GM21786 (cell line): ENCODE measurements at regions not wholly inside any gene's neighbourhood (a gene's known extent, or its start where the extent isn't known, plus 50 kb on each side); places are given as distances from the start of the nearest gene placed in this dataset.
A peak's percentile ranks its signal among the peaks of the same experiment; 100 is the strongest.
"Not testable (repeated sequence)": the region's sequence is repeated elsewhere in the genome, so short reads cannot be mapped to it uniquely, and the experiment has no call there.

Source experiments
- ATAC-seq: cut with Tn5 transposase; IDR thresholded peaks from one replicate; pipeline ENCODE4 v1.9.1; 2021; ENCODE audit not compliant: unreplicated experiment

- ATAC-seq, result not testable (repeated sequence)
Measured at GRCh38 chr6:156421301-156421700, 355.9 kb upstream of the ARID1B start.

- ATAC-seq, result no peak
Measured at GRCh38 chr6:156420172-156420993, 356.8 kb upstream of the ARID1B start.

GRCh38 chr6:156419594-156419993, 357.6 kb upstream of the ARID1B start:
- ATAC-seq, result no peak

- no peak for ATAC-seq
Measured at GRCh38 chr6:156418253-156418652, 358.9 kb upstream of the ARID1B start.

- no peak for ATAC-seq
Measured at GRCh38 chr6:156416391-156416790, 360.8 kb upstream of the ARID1B start.

GRCh38 chr6:156413154-156413553, 364.0 kb upstream of the ARID1B start:
- no peak for ATAC-seq

GRCh38 chr6:156410649-156411048, 366.5 kb upstream of the ARID1B start:
- ATAC-seq, result no peak

GRCh38 chr6:156408655-156409054, 368.5 kb upstream of the ARID1B start:
- ATAC-seq, result no peak

- ATAC-seq, result no peak
Measured at GRCh38 chr6:156407334-156407733, 369.8 kb upstream of the ARID1B start.

- ATAC-seq, result no peak
Measured at GRCh38 chr6:156406688-156407087, 370.5 kb upstream of the ARID1B start.

- ATAC-seq, result no peak
Measured at GRCh38 chr6:156406099-156406498, 371.1 kb upstream of the ARID1B start.

- ATAC-seq, result no peak
Measured at GRCh38 chr6:156402628-156403027, 374.6 kb upstream of the ARID1B start.

- no peak for ATAC-seq
Measured at GRCh38 chr6:156402227-156402626, 375.0 kb upstream of the ARID1B start.

GRCh38 chr6:156400487-156400886, 376.7 kb upstream of the ARID1B start:
- ATAC-seq, result no peak

GRCh38 chr6:156398966-156399365, 378.2 kb upstream of the ARID1B start:
- no peak for ATAC-seq

- no peak for ATAC-seq
Measured at GRCh38 chr6:156398371-156398770, 378.8 kb upstream of the ARID1B start.

GRCh38 chr6:156396791-156397418, 380.3 kb upstream of the ARID1B start:
- no peak for ATAC-seq

GRCh38 chr6:156396068-156396771, 381.0 kb upstream of the ARID1B start:
- ATAC-seq, result peak; percentile 43

- peak; percentile 69 for ATAC-seq
Measured at GRCh38 chr6:156395276-156395675, 381.9 kb upstream of the ARID1B start.

GRCh38 chr6:156392648-156393047, 384.5 kb upstream of the ARID1B start:
- ATAC-seq, result no peak

GRCh38 chr6:156391977-156392376, 385.2 kb upstream of the ARID1B start:
- no peak for ATAC-seq
